KMS-11 (cell line): ENCODE measurements at regions not wholly inside any gene's neighbourhood (a gene's known extent, or its start where the extent isn't known, plus 50 kb on each side); places are given as distances from the start of the nearest gene placed in this dataset.

Experiments used
- H2AFZ ChIP-seq: fragments of 200-600 bp; sonication (generic); 2 replicates; pipeline ENCODE4 v1.6.1; 2016; ENCODE audit warnings: antibody characterized with exemption, mixed run types, low read depth
- H3K27ac ChIP-seq: fragments of 200-600 bp; sonication (generic); 2 replicates; pipeline ENCODE4 v1.6.1; 2016; ENCODE audit warnings: mild to moderate bottlenecking, mixed run types
- H3K27me3 ChIP-seq: fragments of 200-600 bp; sonication (generic); 2 replicates; pipeline ENCODE4 v1.6.1; 2017; ENCODE audit warnings: mild to moderate bottlenecking, low read depth, mixed run types, moderate library complexity; ENCODE audit not compliant: insufficient read depth
- H3K36me3 ChIP-seq: fragments of 200-600 bp; sonication (generic); 2 replicates; pipeline ENCODE4 v1.6.1; 2017; ENCODE audit warnings: mild to moderate bottlenecking, mixed run types; ENCODE audit not compliant: insufficient read depth
- H3K4me1 ChIP-seq: fragments of 200-600 bp; sonication (generic); 2 replicates; pipeline ENCODE4 v1.6.1; 2016; ENCODE audit warnings: mild to moderate bottlenecking, low read depth, mixed run types; ENCODE audit not compliant: poor library complexity, severe bottlenecking
- H3K4me2 ChIP-seq: fragments of 200-600 bp; sonication (generic); 2 replicates; pipeline ENCODE4 v1.7.0; 2016; ENCODE audit warnings: mild to moderate bottlenecking, mixed run types
- H3K4me3 ChIP-seq: fragments of 200-600 bp; sonication (generic); IDR thresholded peaks from 2 replicates; pipeline ENCODE4 v1.6.1; 2017; ENCODE audit warnings: low read depth, low read length, mixed read lengths; ENCODE audit not compliant: insufficient read depth
- H3K79me2 ChIP-seq: fragments of 200-600 bp; sonication (generic); 2 replicates; pipeline ENCODE4 v1.6.1; 2016; ENCODE audit warnings: low read depth, mixed run types; ENCODE audit not compliant: insufficient read depth
- H3K9ac ChIP-seq: fragments of 200-600 bp; sonication (generic); 2 replicates; pipeline ENCODE4 v1.6.1; 2016; ENCODE audit warnings: mild to moderate bottlenecking, mixed run types
- H4K20me1 ChIP-seq: fragments of 200-600 bp; sonication (generic); 2 replicates; pipeline ENCODE4 v1.6.1; 2016; ENCODE audit warnings: mild to moderate bottlenecking, mixed run types; ENCODE audit not compliant: insufficient read depth
- CTCF ChIP-seq: fragments of 200-600 bp; sonication (generic); conservative IDR thresholded peaks from 2 replicates; pipeline ENCODE4 v1.6.1; 2017; ENCODE audit warnings: low read depth, mild to moderate bottlenecking, antibody characterized with exemption, low read length, moderate library complexity, mixed read lengths

DNA sequence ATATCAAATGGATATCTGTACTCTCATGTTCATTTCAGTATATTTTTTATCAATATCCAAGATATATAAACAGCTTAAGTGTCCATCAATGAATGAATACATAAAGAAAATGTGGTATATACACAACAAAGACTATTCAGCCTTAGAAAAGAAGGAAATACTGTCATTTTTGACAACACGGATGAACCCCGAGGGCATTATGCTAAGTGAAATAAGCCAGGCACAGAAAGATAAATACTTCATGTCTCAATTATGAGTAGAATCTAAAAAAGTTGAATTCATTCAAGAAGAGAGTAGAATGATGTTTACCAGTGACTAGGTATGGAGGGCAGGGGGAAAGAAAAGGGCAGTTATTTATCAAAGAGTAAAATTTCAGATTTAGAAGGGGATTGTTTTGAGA, 949.8 kb upstream of the TYRP1 start:
- H3K9ac ChIP-seq, result no peak overlapping the region
- H3K79me2 ChIP-seq, result no peaks in the 10 kb centered on the region
- no peaks in the 10 kb centered on the region for H3K4me1 ChIP-seq
- H3K27ac ChIP-seq, result no peak overlapping the region
- no peaks in the 10 kb centered on the region for H3K27me3 ChIP-seq
- no peaks in the 10 kb centered on the region for H3K36me3 ChIP-seq
- no peak overlapping the region for H2AFZ ChIP-seq
- no peak overlapping the region for H3K4me2 ChIP-seq
- TF ChIP-seq CTCF, result no peak
- H3K4me3 ChIP-seq, result no peak overlapping the region
- no peaks in the 10 kb centered on the region for H4K20me1 ChIP-seq

GRCh38 chr9:11749396-11749795, 943.8 kb upstream of the TYRP1 start:
- H3K4me3 ChIP-seq, result no peak overlapping the region
- H4K20me1 ChIP-seq, result no peaks in the 10 kb centered on the region
- no peak overlapping the region for H3K27ac ChIP-seq
- no peaks in the 10 kb centered on the region for H3K36me3 ChIP-seq
- no peak for TF ChIP-seq CTCF
- no peak overlapping the region for H2AFZ ChIP-seq
- H3K4me2 ChIP-seq, result no peak overlapping the region
- no peaks in the 10 kb centered on the region for H3K4me1 ChIP-seq
- no peak overlapping the region for H3K9ac ChIP-seq
- no peaks in the 10 kb centered on the region for H3K79me2 ChIP-seq
- H3K27me3 ChIP-seq, result no peaks in the 10 kb centered on the region

- Histone ChIP-seq H3K9ac (no peak overlapping the region), H3K27ac (no peak overlapping the region), H4K20me1 (no peaks in the 10 kb centered on the region), H3K4me2 (no peak overlapping the region), H3K27me3 (no peaks in the 10 kb centered on the region), H3K4me3 (no peak overlapping the region), H3K4me1 (no peaks in the 10 kb centered on the region), H3K79me2 (no peaks in the 10 kb centered on the region), H2AFZ (no peak overlapping the region), H3K36me3 (no peaks in the 10 kb centered on the region)
- no peak for TF ChIP-seq CTCF
These were observed 937.2 kb upstream of the TYRP1 start for GRCh38 chr9:11755951-11756350.

DNA sequence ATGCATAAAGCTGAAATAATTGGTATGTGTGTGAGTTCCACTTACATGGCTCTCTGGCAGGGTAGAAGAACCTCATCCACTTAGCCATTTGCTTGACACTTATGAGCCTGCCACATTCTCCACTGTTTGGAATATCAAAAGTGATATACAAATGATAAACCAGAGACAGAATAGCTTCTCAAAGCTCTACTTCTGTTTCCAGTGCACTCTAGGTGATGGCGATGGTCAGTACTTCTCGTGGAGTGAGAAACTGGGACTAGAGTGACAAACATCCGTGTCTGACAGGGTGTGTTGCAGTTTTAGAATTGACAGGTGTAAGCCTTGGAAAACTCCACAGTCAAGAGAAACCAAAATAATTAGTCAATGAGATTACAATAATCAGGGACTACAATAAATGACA, 935.8 kb upstream of the TYRP1 start:
- Histone ChIP-seq H3K4me2 (no peak overlapping the region), H3K4me3 (no peak overlapping the region), H3K27ac (no peak overlapping the region), H3K36me3 (no peaks in the 10 kb centered on the region), H3K27me3 (no peaks in the 10 kb centered on the region), H3K79me2 (no peaks in the 10 kb centered on the region), H4K20me1 (no peaks in the 10 kb centered on the region), H3K9ac (no peak overlapping the region), H3K4me1 (no peaks in the 10 kb centered on the region), H2AFZ (no peak overlapping the region)
- TF ChIP-seq CTCF, result no peak

GRCh38 chr9:11758016-11758415, 935.2 kb upstream of the TYRP1 start:
- H3K27me3 ChIP-seq, result no peaks in the 10 kb centered on the region
- H3K9ac ChIP-seq, result no peak overlapping the region
- no peaks in the 10 kb centered on the region for H3K4me1 ChIP-seq
- H3K4me3 ChIP-seq, result no peak overlapping the region
- H3K4me2 ChIP-seq, result no peak overlapping the region
- H3K36me3 ChIP-seq, result no peaks in the 10 kb centered on the region
- TF ChIP-seq CTCF, result no peak
- H2AFZ ChIP-seq, result no peak overlapping the region
- H3K27ac ChIP-seq, result no peak overlapping the region
- H4K20me1 ChIP-seq, result no peaks in the 10 kb centered on the region
- no peaks in the 10 kb centered on the region for H3K79me2 ChIP-seq
